Loucy (cell line): ENCODE measurements at regions not wholly inside any gene's neighbourhood (a gene's known extent, or its start where the extent isn't known, plus 50 kb on each side); places are given as distances from the start of the nearest gene placed in this dataset.

Source experiments
- H2AFZ ChIP-seq: fragments of 200-600 bp; sonication (generic); 2 replicates; pipeline ENCODE4 v1.6.0; 2016; ENCODE audit warnings: antibody characterized with exemption, mild to moderate bottlenecking, low read length, moderate library complexity
- H3F3A ChIP-seq: fragments of 200-600 bp; 2 replicates; pipeline ENCODE4 v1.6.0; 2016; ENCODE audit warnings: antibody characterized with exemption, low read depth, mild to moderate bottlenecking
- H3K27me3 ChIP-seq: fragments of 200-600 bp; sonication (generic); 2 replicates; pipeline ENCODE4 v1.6.1; 2014; ENCODE audit warnings: low read length, mild to moderate bottlenecking; ENCODE audit not compliant: insufficient read depth, poor library complexity, severe bottlenecking
- H3K36me3 ChIP-seq: fragments of 200-600 bp; sonication (generic); 2 replicates; pipeline ENCODE4 v1.6.1; 2016; ENCODE audit warnings: low read length; ENCODE audit not compliant: insufficient read depth
- H3K4me1 ChIP-seq: fragments of 200-600 bp; sonication (generic); 2 replicates; pipeline ENCODE4 v1.5.1; 2014; ENCODE audit warnings: low read length, mild to moderate bottlenecking; ENCODE audit not compliant: insufficient read depth, poor library complexity, severe bottlenecking
- H3K4me2 ChIP-seq: fragments of 200-600 bp; sonication (generic); 2 replicates; pipeline ENCODE4 v1.6.0; 2014; ENCODE audit warnings: antibody characterized with exemption, low read length, low read depth, mild to moderate bottlenecking; ENCODE audit not compliant: poor library complexity, severe bottlenecking
- H3K4me3 ChIP-seq: fragments of 200-600 bp; sonication (generic); 2 replicates; pipeline ENCODE4 v1.5.1; 2014; ENCODE audit warnings: low read length, mild to moderate bottlenecking, mixed read lengths; ENCODE audit not compliant: poor library complexity, severe bottlenecking
- H3K79me2 ChIP-seq: fragments of 200-600 bp; sonication (generic); 2 replicates; pipeline ENCODE4 v1.6.1; 2014; ENCODE audit warnings: low read length; ENCODE audit not compliant: insufficient read depth
- H3K9ac ChIP-seq: fragments of 200-600 bp; sonication (generic); 2 replicates; pipeline ENCODE4 v1.6.0; 2014; ENCODE audit warnings: mild to moderate bottlenecking, low read depth, low read length, moderate library complexity; ENCODE audit not compliant: poor library complexity, severe bottlenecking
- H3K9me2 ChIP-seq: fragments of 200-600 bp; sonication (generic); replicated peaks from 2 replicates; pipeline ENCODE4 v1.6.1; 2016; ENCODE audit warnings: low read depth, low read length, mixed read lengths
- H3K9me3 ChIP-seq: fragments of 200-600 bp; sonication (generic); 2 replicates; pipeline ENCODE4 v1.6.1; 2014; ENCODE audit warnings: mild to moderate bottlenecking, antibody characterized with exemption, low read length, low read depth; ENCODE audit not compliant: insufficient read depth
- H4K20me1 ChIP-seq: fragments of 200-600 bp; sonication (generic); 2 replicates; pipeline ENCODE4 v1.6.0; 2014; ENCODE audit warnings: antibody characterized with exemption, low read length, mild to moderate bottlenecking; ENCODE audit not compliant: insufficient read depth, poor library complexity, severe bottlenecking
- EZH2phosphoT487 ChIP-seq: fragments of 200-600 bp; IDR thresholded peaks from 2 replicates; pipeline ENCODE4 v1.6.1; 2018; ENCODE audit warnings: antibody characterized with exemption, mild to moderate bottlenecking, moderate library complexity, borderline replicate concordance
- TF ChIP-seq, protein P1 (sequence below): fragments of 200-600 bp; sonication (generic); conservative IDR thresholded peaks from 2 replicates; pipeline ENCODE4 v1.5.1; 2014; ENCODE audit warnings: mild to moderate bottlenecking, antibody characterized with exemption, low read length

DNA sequence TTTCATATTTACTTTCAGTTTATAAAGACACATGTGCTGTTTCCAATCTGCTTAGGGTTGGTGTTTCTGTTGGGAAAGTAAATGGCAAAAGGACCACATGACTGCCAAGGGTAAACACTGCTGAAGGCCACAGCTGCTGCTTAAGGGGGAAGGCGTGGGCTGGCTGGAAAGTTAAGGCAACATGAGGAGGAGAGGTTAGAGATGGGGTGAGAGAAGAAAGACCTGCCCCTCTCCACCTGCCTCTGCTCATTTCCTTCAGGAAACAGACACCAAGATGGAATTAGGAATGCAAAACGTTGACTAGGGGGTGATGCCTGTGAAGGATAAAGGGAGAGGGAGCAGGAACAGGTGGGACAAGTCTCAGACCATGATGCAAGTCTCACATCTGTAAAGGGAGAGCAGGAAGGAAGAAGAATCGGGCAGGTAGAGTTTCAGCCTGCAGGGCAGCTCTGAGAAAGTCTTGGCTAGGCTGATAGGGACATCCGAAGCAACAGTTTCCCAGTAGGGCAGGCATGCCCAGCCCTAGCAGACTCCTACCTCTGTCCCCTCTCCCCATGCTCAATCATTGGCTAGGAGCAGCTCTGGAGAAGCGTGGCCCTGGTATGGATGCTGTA, 86.0 kb downstream of the CDC42EP3 start:
- TF ChIP-seq, protein P1, sequence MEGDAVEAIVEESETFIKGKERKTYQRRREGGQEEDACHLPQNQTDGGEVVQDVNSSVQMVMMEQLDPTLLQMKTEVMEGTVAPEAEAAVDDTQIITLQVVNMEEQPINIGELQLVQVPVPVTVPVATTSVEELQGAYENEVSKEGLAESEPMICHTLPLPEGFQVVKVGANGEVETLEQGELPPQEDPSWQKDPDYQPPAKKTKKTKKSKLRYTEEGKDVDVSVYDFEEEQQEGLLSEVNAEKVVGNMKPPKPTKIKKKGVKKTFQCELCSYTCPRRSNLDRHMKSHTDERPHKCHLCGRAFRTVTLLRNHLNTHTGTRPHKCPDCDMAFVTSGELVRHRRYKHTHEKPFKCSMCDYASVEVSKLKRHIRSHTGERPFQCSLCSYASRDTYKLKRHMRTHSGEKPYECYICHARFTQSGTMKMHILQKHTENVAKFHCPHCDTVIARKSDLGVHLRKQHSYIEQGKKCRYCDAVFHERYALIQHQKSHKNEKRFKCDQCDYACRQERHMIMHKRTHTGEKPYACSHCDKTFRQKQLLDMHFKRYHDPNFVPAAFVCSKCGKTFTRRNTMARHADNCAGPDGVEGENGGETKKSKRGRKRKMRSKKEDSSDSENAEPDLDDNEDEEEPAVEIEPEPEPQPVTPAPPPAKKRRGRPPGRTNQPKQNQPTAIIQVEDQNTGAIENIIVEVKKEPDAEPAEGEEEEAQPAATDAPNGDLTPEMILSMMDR: no peak
- TF ChIP-seq EZH2phosphoT487: no peak
- no peaks in the 10 kb centered on the region for H3K9me2 ChIP-seq
- no peaks in the 10 kb centered on the region for H3K36me3 ChIP-seq
- H3K9me3 ChIP-seq: no peaks in the 10 kb centered on the region
- H3K4me1 ChIP-seq: peaks cover 73% of the 10 kb centered on the region
- peak overlapping the region; percentile 0 for H3K4me3 ChIP-seq
- H3K27me3 ChIP-seq: no peaks in the 10 kb centered on the region
- H3F3A ChIP-seq: no peaks in the 10 kb centered on the region; the same call in 1 of the 2 replicates
- H3K9ac ChIP-seq: peak overlapping the region; percentile 52
- peak overlapping the region; percentile 67 for H3K4me2 ChIP-seq
- no peaks in the 10 kb centered on the region for H3K79me2 ChIP-seq
- peak overlapping the region; percentile 44 for H2AFZ ChIP-seq
- H4K20me1 ChIP-seq: no peaks in the 10 kb centered on the region

DNA sequence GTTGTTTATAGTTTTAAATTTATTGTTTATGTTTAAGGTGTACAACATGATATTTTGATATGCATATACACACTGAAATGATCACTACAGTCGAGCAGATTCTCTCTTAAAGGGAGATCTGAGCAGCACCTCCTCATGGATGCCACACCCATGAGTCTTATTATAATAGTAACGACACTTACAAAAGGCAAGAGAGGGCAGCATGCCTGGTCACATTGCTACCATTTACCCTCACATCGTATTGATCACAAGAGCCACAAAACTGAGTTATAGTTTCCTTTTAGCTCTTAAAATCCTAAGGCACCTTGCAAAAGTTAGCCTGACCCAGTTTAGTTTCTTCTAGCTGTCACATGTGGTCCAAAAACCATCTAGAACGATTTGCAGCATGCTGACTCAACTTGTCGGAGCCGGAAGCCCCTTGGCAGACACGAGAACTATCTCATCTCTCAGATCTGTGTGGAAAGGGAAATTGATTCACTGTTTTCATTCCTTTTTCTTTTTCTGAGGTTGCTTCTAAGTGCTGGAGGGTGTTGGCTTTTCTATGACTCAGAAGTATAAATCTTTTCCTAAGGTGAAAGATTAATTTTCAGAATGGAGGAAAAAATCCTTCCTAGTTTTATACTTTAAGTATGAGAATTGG, 85.3 kb downstream of the CDC42EP3 start:
- peak overlapping the region; percentile 52 for H3K9ac ChIP-seq
- no peaks in the 10 kb centered on the region for H3K36me3 ChIP-seq
- H3K4me2 ChIP-seq: peak overlapping the region; percentile 67
- H3F3A ChIP-seq: no peaks in the 10 kb centered on the region; the same call in 1 of the 2 replicates
- H3K27me3 ChIP-seq: no peaks in the 10 kb centered on the region
- peak overlapping the region; percentile 24 for H3K4me3 ChIP-seq
- H4K20me1 ChIP-seq: no peaks in the 10 kb centered on the region
- H2AFZ ChIP-seq: peak overlapping the region; percentile 49
- H3K79me2 ChIP-seq: no peaks in the 10 kb centered on the region
- no peaks in the 10 kb centered on the region for H3K9me2 ChIP-seq
- no peaks in the 10 kb centered on the region for H3K9me3 ChIP-seq
- peaks cover 78% of the 10 kb centered on the region for H3K4me1 ChIP-seq
- TF ChIP-seq, protein P1: no peak
- no peak for TF ChIP-seq EZH2phosphoT487

DNA sequence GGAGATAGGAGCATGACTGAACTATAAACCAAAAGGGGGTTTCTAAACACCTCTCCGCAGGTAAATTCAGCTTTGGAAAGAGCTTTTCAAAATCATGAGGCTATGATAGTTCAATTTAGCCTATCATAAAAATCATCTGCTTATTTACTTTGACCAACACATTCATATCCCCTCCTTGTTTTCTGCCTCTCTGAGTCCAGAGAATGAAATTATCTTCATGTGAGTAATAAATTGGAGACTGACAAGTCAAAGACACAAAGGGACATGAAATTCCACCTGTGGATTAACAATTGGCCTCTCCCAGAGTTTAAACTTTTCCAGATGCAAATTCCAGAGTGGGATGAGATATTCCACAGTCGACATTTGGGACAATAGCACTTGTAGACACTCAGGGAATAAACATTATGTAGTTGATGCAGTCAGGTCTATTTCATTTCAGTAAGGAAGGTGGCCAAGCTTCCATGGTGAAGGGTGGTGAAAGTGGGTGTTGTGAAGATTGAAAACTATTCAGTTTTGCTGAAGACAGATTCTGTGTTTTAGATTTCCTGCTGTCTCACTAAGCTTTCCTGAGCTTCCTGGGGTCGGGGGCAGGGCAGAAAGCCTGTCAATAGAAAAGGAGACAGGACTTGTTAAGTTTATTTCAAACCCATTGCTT, 84.7 kb downstream of the CDC42EP3 start:
- Histone ChIP-seq H3K36me3 (no peaks in the 10 kb centered on the region), H3K27me3 (no peaks in the 10 kb centered on the region), H3K4me3 (peak overlapping the region; percentile 24), H4K20me1 (no peaks in the 10 kb centered on the region), H3K4me1 (peaks cover 77% of the 10 kb centered on the region), H3F3A (no peaks in the 10 kb centered on the region), H3K9me2 (no peaks in the 10 kb centered on the region), H3K9ac (peak overlapping the region; percentile 52), H2AFZ (no peak overlapping the region), H3K79me2 (no peaks in the 10 kb centered on the region), H3K9me3 (no peaks in the 10 kb centered on the region), H3K4me2 (peak overlapping the region; percentile 67)
- TF ChIP-seq EZH2phosphoT487: no peak
- TF ChIP-seq, protein P1: no peak
